Mesothelial cell of epicardium (in vitro differentiated cells): ENCODE measurements at regions not wholly inside any gene's neighbourhood (a gene's known extent, or its start where the extent isn't known, plus 50 kb on each side); places are given as distances from the start of the nearest gene placed in this dataset.

Source experiments
- DNase-seq, 2 experiments: peaks; one replicate each; pipeline ENCODE4 v3.0.0; 2021; ENCODE audit warnings: low spot score in 2 of 2; ENCODE audit not compliant: unreplicated experiment in 2 of 2
- H3K27ac Mint-ChIP-seq: 2 replicates; pipeline ENCODE4 v1.8.0; 2021; ENCODE audit warnings: mixed read lengths
- H3K27me3 Mint-ChIP-seq: 2 replicates; pipeline ENCODE4 v1.8.0; 2021; ENCODE audit warnings: low read depth, mixed read lengths
- H3K36me3 Mint-ChIP-seq: 2 replicates; pipeline ENCODE4 v1.8.0; 2021; ENCODE audit warnings: mixed read lengths
- H3K4me1 Mint-ChIP-seq: 2 replicates; pipeline ENCODE4 v1.8.0; 2021; ENCODE audit warnings: mixed read lengths
- H3K4me3 Mint-ChIP-seq: 2 replicates; pipeline ENCODE4 v1.8.0; 2021; ENCODE audit warnings: mild to moderate bottlenecking, moderate library complexity, mixed read lengths
- H3K9me3 Mint-ChIP-seq: 2 replicates; pipeline ENCODE4 v1.8.0; 2021; ENCODE audit warnings: mixed read lengths
- TF ChIP-seq, protein P1 (sequence below): fragments of 200-600 bp; sonication (generic); IDR thresholded peaks from one replicate; pipeline ENCODE4 v1.5.0; 2021; ENCODE audit warnings: antibody characterized with exemption; ENCODE audit not compliant: unreplicated experiment

DNA sequence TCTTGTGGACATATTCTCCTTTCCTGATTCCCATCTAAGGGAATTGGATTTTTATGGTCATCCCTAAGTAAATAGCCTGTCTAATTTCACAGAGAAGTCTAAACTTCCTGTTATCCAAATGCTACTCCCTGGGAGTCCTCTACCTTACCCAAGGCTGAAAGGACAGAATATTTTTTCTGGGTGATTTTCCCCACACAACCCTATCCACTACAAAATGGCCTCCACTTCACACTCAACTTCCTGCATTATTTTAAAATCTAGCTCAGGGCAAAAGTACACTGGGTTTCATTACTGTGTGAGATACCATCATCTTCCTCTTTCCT, 77.5 kb upstream of the ABI3BP start:
- DNase-seq: no peak
- H3K4me1 Mint-ChIP-seq: peaks cover 3% of the 10 kb centered on the region
- H3K9me3 Mint-ChIP-seq: peaks cover 4% of the 10 kb centered on the region
- no peak overlapping the region for H3K4me3 Mint-ChIP-seq
- no peaks in the 10 kb centered on the region for H3K36me3 Mint-ChIP-seq
- TF ChIP-seq, protein P1, sequence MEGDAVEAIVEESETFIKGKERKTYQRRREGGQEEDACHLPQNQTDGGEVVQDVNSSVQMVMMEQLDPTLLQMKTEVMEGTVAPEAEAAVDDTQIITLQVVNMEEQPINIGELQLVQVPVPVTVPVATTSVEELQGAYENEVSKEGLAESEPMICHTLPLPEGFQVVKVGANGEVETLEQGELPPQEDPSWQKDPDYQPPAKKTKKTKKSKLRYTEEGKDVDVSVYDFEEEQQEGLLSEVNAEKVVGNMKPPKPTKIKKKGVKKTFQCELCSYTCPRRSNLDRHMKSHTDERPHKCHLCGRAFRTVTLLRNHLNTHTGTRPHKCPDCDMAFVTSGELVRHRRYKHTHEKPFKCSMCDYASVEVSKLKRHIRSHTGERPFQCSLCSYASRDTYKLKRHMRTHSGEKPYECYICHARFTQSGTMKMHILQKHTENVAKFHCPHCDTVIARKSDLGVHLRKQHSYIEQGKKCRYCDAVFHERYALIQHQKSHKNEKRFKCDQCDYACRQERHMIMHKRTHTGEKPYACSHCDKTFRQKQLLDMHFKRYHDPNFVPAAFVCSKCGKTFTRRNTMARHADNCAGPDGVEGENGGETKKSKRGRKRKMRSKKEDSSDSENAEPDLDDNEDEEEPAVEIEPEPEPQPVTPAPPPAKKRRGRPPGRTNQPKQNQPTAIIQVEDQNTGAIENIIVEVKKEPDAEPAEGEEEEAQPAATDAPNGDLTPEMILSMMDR: no peak
- no peaks in the 10 kb centered on the region for H3K27me3 Mint-ChIP-seq
- H3K27ac Mint-ChIP-seq: no peak overlapping the region

DNA sequence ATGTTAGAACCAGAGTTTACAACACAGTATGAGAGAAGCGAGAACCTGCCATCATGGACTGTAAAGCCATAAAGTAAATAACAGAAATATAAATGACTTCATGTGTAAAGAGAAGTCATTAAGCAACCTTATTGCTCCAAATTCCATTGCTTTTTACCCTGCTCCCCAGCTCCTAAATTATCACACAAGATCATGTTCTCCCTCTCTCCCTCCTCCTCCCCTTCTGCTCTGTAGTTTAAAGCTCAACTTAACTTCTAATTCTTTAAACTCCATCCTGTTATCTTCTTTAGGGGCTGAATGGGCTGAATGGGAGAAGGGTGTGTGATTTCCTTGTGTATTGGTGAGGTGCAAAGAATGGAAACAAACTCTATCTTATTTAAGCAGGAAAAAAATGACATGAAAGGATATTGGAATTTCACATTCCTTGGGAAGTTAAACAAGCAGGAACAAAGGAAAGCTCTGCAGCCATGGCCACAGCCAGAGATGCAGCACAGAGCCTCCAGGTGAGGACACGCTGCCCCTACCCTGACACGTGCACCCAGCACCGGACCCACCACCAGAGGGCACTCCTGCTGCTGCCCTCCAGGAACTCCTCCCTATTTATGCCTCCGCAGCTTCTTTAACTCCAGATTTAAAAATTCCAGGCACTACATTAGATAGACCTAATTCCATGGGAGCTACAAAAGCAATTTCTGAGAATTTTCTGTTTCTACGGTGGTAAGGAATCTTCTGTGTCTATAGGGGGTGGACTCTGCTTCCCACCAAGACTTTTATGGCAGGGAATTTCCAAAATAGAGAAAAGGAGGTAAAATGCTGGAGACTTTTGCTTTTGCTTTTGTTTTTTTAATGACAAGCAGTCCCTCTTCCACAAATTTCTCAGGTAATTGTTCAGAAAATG, 76.9 kb upstream of the ABI3BP start:
- H3K4me3 Mint-ChIP-seq: no peak overlapping the region
- peaks cover 3% of the 10 kb centered on the region for H3K4me1 Mint-ChIP-seq
- TF ChIP-seq, protein P1: peak; percentile 29
- DNase-seq: peak in 1 of 2 experiments; percentile 49
- peaks cover 4% of the 10 kb centered on the region for H3K9me3 Mint-ChIP-seq
- no peaks in the 10 kb centered on the region for H3K27me3 Mint-ChIP-seq
- H3K36me3 Mint-ChIP-seq: no peaks in the 10 kb centered on the region
- H3K27ac Mint-ChIP-seq: peak overlapping the region; percentile 26

GRCh38 chr3:101068876-101069606, 75.8 kb upstream of the ABI3BP start:
- Mint-ChIP-seq H3K27me3 (no peaks in the 10 kb centered on the region), H3K9me3 (no peaks in the 10 kb centered on the region), H3K4me1 (peaks cover 3% of the 10 kb centered on the region), H3K27ac (no peak overlapping the region), H3K36me3 (no peaks in the 10 kb centered on the region), H3K4me3 (no peak overlapping the region)
- TF ChIP-seq, protein P1: no peak
- no peak for DNase-seq

- Mint-ChIP-seq H3K27me3 (no peaks in the 10 kb centered on the region), H3K4me3 (no peak overlapping the region), H3K9me3 (peaks cover 1% of the 10 kb centered on the region), H3K4me1 (peaks cover 3% of the 10 kb centered on the region), H3K36me3 (no peaks in the 10 kb centered on the region), H3K27ac (no peak overlapping the region)
- DNase-seq: no peak
- TF ChIP-seq, protein P1: no peak
These were observed 73.5 kb upstream of the ABI3BP start for GRCh38 chr3:101066711-101067129.

- no peak for DNase-seq
- H3K4me3 Mint-ChIP-seq: no peak overlapping the region
- no peaks in the 10 kb centered on the region for H3K36me3 Mint-ChIP-seq
- peaks cover 3% of the 10 kb centered on the region for H3K4me1 Mint-ChIP-seq
- H3K9me3 Mint-ChIP-seq: peaks cover 6% of the 10 kb centered on the region
- no peaks in the 10 kb centered on the region for H3K27me3 Mint-ChIP-seq
- TF ChIP-seq, protein P1: no peak
- H3K27ac Mint-ChIP-seq: no peak overlapping the region
These were observed 72.7 kb upstream of the ABI3BP start for GRCh38 chr3:101065962-101066361.
